Neural cell (in vitro differentiated cells): ENCODE measurements at regions not wholly inside any gene's neighbourhood (a gene's known extent, or its start where the extent isn't known, plus 50 kb on each side); places are given as distances from the start of the nearest gene placed in this dataset.

ENCODE experiments used
- H2AFZ ChIP-seq: fragments of 200-600, 300-800 bp; sonication (generic), shearing (Covaris generic); 2 replicates; pipeline ENCODE4 v1.6.0; 2014; ENCODE audit warnings: low read depth, mild to moderate bottlenecking, antibody characterized with exemption, low read length, moderate library complexity
- H3F3A ChIP-seq: fragments of 200-600 bp; shearing (Covaris generic); 2 replicates; pipeline ENCODE4 v1.6.1; 2016; ENCODE audit warnings: mild to moderate bottlenecking, moderate library complexity, mixed read lengths, antibody characterized with exemption, low read length; ENCODE audit not compliant: insufficient read depth, poor library complexity, severe bottlenecking
- H3K27ac ChIP-seq: fragments of 200-600, 300-800 bp; sonication (generic), shearing (Covaris generic); 2 replicates; pipeline ENCODE4 v1.5.1; 2014; ENCODE audit warnings: mild to moderate bottlenecking, low read length, moderate library complexity
- H3K27me3 ChIP-seq: fragments of 300-800, 200-600 bp; sonication (generic), shearing (Covaris generic); 2 replicates; pipeline ENCODE4 v1.6.0; 2014; ENCODE audit warnings: mild to moderate bottlenecking, low read depth, low read length, moderate library complexity; ENCODE audit not compliant: insufficient read depth
- H3K36me3 ChIP-seq: fragments of 300-800, 200-600 bp; sonication (generic), shearing (Covaris generic); 2 replicates; pipeline ENCODE4 v1.5.1; 2014; ENCODE audit warnings: mild to moderate bottlenecking, antibody characterized with exemption, low read length, moderate library complexity; ENCODE audit not compliant: insufficient read depth
- H3K4me2 ChIP-seq: fragments of 300-800, 200-600 bp; sonication (generic), shearing (Covaris generic); 2 replicates; pipeline ENCODE4 v1.6.0; 2014; ENCODE audit warnings: mild to moderate bottlenecking, low read length
- H3K4me3 ChIP-seq: fragments of 300-800, 200-600 bp; sonication (generic), shearing (Covaris generic); 2 replicates; pipeline ENCODE4 v1.5.1; 2014; ENCODE audit warnings: mild to moderate bottlenecking, low read length, moderate library complexity
- H3K79me2 ChIP-seq: fragments of 200-600 bp; shearing (Covaris generic); replicated peaks from 2 replicates; pipeline ENCODE4 v1.6.0; 2014; ENCODE audit warnings: mild to moderate bottlenecking, low read length, moderate library complexity; ENCODE audit not compliant: insufficient read depth
- H3K9ac ChIP-seq: fragments of 300-800, 200-600 bp; sonication (generic), shearing (Covaris generic); 2 replicates; pipeline ENCODE4 v1.6.1; 2016; ENCODE audit warnings: mild to moderate bottlenecking, low read length, mixed read lengths
- H3K9me2 ChIP-seq: fragments of 200-600 bp; shearing (Covaris generic); 2 replicates; pipeline ENCODE4 v1.6.1; 2016; ENCODE audit warnings: mild to moderate bottlenecking, low read length, mixed read lengths; ENCODE audit not compliant: insufficient read depth
- H3K9me3 ChIP-seq: fragments of 200-600, 300-800 bp; sonication (generic), shearing (Covaris generic); 2 replicates; pipeline ENCODE4 v1.6.1; 2016; ENCODE audit warnings: mild to moderate bottlenecking, mixed run types, low read length, moderate library complexity, mixed read lengths
- H4K20me1 ChIP-seq: fragments of 200-600 bp; shearing (Covaris generic); 2 replicates; pipeline ENCODE4 v1.6.1; 2016; ENCODE audit warnings: mild to moderate bottlenecking, mixed run types; ENCODE audit not compliant: insufficient read depth
- CTCF ChIP-seq: fragments of 450-650 bp; IDR thresholded peaks from 2 replicates; pipeline ENCODE4 v1.5.1; 2014; ENCODE audit warnings: antibody characterized with exemption, mild to moderate bottlenecking, moderate library complexity; ENCODE audit not compliant: poor library complexity, severe bottlenecking
- EP300 ChIP-seq: fragments of 450-650 bp; conservative IDR thresholded peaks from 2 replicates; pipeline ENCODE4 v1.6.1; 2014; ENCODE audit warnings: antibody characterized with exemption, mild to moderate bottlenecking, moderate library complexity; ENCODE audit not compliant: poor library complexity, severe bottlenecking
- EZH2 ChIP-seq: fragments of 200-600, 300-800 bp; shearing (Covaris generic), sonication (generic); IDR thresholded peaks from 2 replicates; pipeline ENCODE4 v1.6.1; 2014; ENCODE audit warnings: antibody characterized with exemption, low read length, borderline replicate concordance, mild to moderate bottlenecking; ENCODE audit not compliant: insufficient read depth, poor library complexity, severe bottlenecking
- MXI1 ChIP-seq: fragments of 450-650 bp; conservative IDR thresholded peaks from 2 replicates; pipeline ENCODE4 v1.6.1; 2014; ENCODE audit warnings: antibody characterized with exemption, mild to moderate bottlenecking; ENCODE audit not compliant: poor library complexity, severe bottlenecking
- POLR2AphosphoS5 ChIP-seq: IDR thresholded peaks from 2 replicates; pipeline ENCODE4 v1.6.1; 2012
- RAD21 ChIP-seq: fragments of 450-650 bp; conservative IDR thresholded peaks from 2 replicates; pipeline ENCODE4 v1.6.1; 2014; ENCODE audit warnings: antibody characterized with exemption, mild to moderate bottlenecking, moderate library complexity
- SMC3 ChIP-seq: fragments of 450-650 bp; conservative IDR thresholded peaks from 2 replicates; pipeline ENCODE4 v1.6.1; 2014; ENCODE audit warnings: antibody characterized with exemption, mild to moderate bottlenecking, moderate library complexity; ENCODE audit not compliant: poor library complexity
- TAF1 ChIP-seq: IDR thresholded peaks from 2 replicates; pipeline ENCODE4 v1.6.1; 2012; ENCODE audit warnings: low read depth
- TF ChIP-seq, protein P1 (sequence below): IDR thresholded peaks from 2 replicates; pipeline ENCODE4 v1.6.1; 2012; ENCODE audit warnings: borderline replicate concordance

- TF ChIP-seq TAF1 (no peak), POLR2AphosphoS5 (no peak), EZH2 (no peak), EP300 (no peak), MXI1 (no peak), CTCF (no peak), RAD21 (no peak), SMC3 (no peak)
- TF ChIP-seq, protein P1, sequence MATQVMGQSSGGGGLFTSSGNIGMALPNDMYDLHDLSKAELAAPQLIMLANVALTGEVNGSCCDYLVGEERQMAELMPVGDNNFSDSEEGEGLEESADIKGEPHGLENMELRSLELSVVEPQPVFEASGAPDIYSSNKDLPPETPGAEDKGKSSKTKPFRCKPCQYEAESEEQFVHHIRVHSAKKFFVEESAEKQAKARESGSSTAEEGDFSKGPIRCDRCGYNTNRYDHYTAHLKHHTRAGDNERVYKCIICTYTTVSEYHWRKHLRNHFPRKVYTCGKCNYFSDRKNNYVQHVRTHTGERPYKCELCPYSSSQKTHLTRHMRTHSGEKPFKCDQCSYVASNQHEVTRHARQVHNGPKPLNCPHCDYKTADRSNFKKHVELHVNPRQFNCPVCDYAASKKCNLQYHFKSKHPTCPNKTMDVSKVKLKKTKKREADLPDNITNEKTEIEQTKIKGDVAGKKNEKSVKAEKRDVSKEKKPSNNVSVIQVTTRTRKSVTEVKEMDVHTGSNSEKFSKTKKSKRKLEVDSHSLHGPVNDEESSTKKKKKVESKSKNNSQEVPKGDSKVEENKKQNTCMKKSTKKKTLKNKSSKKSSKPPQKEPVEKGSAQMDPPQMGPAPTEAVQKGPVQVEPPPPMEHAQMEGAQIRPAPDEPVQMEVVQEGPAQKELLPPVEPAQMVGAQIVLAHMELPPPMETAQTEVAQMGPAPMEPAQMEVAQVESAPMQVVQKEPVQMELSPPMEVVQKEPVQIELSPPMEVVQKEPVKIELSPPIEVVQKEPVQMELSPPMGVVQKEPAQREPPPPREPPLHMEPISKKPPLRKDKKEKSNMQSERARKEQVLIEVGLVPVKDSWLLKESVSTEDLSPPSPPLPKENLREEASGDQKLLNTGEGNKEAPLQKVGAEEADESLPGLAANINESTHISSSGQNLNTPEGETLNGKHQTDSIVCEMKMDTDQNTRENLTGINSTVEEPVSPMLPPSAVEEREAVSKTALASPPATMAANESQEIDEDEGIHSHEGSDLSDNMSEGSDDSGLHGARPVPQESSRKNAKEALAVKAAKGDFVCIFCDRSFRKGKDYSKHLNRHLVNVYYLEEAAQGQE = no peak
- Histone ChIP-seq H3K27me3 (no peaks in the 10 kb centered on the region), H3K27ac (no peak overlapping the region), H3F3A (no peaks in the 10 kb centered on the region), H4K20me1 (no peaks in the 10 kb centered on the region), H3K36me3 (no peaks in the 10 kb centered on the region), H2AFZ (no peak overlapping the region), H3K4me2 (no peak overlapping the region), H3K4me3 (no peak overlapping the region), H3K9ac (no peak overlapping the region), H3K79me2 (no peaks in the 10 kb centered on the region), H3K9me2 (no peaks in the 10 kb centered on the region), H3K9me3 (no peaks in the 10 kb centered on the region)
These were observed 164.4 kb downstream of the ZNF365 start for GRCh38 chr10:62538606-62539005.

DNA sequence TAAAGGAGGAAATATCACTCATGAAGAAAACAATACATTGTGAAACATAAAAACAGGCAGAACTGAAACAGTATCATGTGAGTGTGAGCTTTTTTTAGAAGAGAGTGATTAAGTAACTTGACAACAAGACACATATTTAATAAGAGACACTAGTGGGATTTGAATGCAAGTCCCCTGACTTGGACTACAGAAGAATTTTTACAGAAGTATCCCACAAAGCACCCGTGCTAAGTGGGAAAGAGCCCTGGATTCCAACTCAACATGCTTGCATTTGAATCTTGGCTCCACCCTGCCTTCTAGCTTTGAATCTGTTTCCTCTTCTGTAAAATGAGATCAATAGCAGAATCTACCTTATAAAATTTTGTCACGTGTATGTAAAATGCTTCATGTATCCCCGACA, 166.2 kb downstream of the ZNF365 start:
- H3K27me3 ChIP-seq = no peaks in the 10 kb centered on the region
- no peaks in the 10 kb centered on the region for H4K20me1 ChIP-seq
- TF ChIP-seq POLR2AphosphoS5 (no peak), TAF1 (no peak), RAD21 (no peak), MXI1 (no peak), SMC3 (no peak), EP300 (no peak)
- no peak overlapping the region for H2AFZ ChIP-seq
- no peaks in the 10 kb centered on the region for H3K9me2 ChIP-seq
- H3K9ac ChIP-seq = no peak overlapping the region
- no peak overlapping the region for H3K4me3 ChIP-seq
- no peaks in the 10 kb centered on the region for H3F3A ChIP-seq
- H3K36me3 ChIP-seq = no peaks in the 10 kb centered on the region
- no peak overlapping the region for H3K27ac ChIP-seq
- no peaks in the 10 kb centered on the region for H3K79me2 ChIP-seq
- no peaks in the 10 kb centered on the region for H3K9me3 ChIP-seq
- H3K4me2 ChIP-seq = no peak overlapping the region
